Keratinocyte (primary cell): ENCODE measurements at regions not wholly inside any gene's neighbourhood (a gene's known extent, or its start where the extent isn't known, plus 50 kb on each side); places are given as distances from the start of the nearest gene placed in this dataset.

Experiments
- CTCF ChIP-seq, 3 experiments: IDR thresholded peaks in 1 of 3; conservative IDR thresholded peaks in 1 of 3; optimal IDR thresholded peaks in 1 of 3; 2 replicates in 2 of 3; 3 replicates in 1 of 3; pipeline versions ENCODE3 to v1.5.1; 2011; ENCODE audit warnings: low read length in 3 of 3, mild to moderate bottlenecking in 3 of 3, moderate library complexity in 2 of 3, control low read depth in 1 of 3, inconsistent platforms in 1 of 3; ENCODE audit not compliant: insufficient read depth in 2 of 3; ENCODE audit errors: extremely low read depth in 1 of 3
- EZH2 ChIP-seq: IDR thresholded peaks from one replicate; pipeline ENCODE4 v1.6.1; 2012; ENCODE audit warnings: inconsistent platforms, mild to moderate bottlenecking, low read length, moderate library complexity

GRCh38 chr6:10210052-10210451 is 204.8 kb downstream of the TFAP2A start:
- no peak for TF ChIP-seq CTCF (optimal IDR thresholded peaks at IDR 0.05 in 1 of 3, IDR thresholded peaks at IDR 0.05 in 1 of 3, conservative IDR thresholded peaks at IDR 0.05 in 1 of 3; ENCODE audit: extremely low read depth in 1 of 3, insufficient read depth in 2 of 3, low read length in 3 of 3)
- no peak for TF ChIP-seq EZH2
